T-helper 1 cell (primary cell): ENCODE measurements at regions not wholly inside any gene's neighbourhood (a gene's known extent, or its start where the extent isn't known, plus 50 kb on each side); places are given as distances from the start of the nearest gene placed in this dataset.

Experiments
- DNase-seq, 5 donors: peaks; one replicate each; pipeline ENCODE4 v3.0.0-alpha.2; 2012 to 2020

GRCh38 chr9:109953300-109953699, 173.3 kb downstream of the PALM2AKAP2 start:
- DNase-seq = no peak

GRCh38 chr9:109953813-109954497, 174.0 kb downstream of the PALM2AKAP2 start:
- DNase-seq = no peak

- DNase-seq = no peak
Observed at GRCh38 chr9:109956717-109957440, 176.9 kb downstream of the PALM2AKAP2 start.

DNA sequence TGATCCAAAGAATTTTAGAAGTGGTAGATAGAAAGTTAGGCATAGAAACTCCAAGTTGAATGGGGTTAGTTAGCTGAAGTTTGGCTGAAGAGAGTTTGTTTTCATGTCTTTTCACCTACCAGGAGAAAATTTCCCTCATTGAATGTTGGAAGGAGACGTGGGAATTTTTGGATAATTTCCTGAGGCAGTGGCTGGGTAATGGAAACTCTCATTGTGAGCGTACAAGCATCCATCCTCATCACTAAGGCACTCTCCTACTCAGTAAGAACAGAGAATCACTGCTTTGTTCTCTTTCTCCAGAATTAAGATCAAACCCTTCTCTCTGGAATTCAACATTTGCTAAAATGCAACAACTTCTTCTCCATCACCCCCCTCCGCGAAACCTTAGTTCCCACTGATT, 179.7 kb downstream of the PALM2AKAP2 start:
- DNase-seq = no peak

- DNase-seq = no peak
Observed at GRCh38 chr9:109961626-109962025, 181.6 kb downstream of the PALM2AKAP2 start.

DNA sequence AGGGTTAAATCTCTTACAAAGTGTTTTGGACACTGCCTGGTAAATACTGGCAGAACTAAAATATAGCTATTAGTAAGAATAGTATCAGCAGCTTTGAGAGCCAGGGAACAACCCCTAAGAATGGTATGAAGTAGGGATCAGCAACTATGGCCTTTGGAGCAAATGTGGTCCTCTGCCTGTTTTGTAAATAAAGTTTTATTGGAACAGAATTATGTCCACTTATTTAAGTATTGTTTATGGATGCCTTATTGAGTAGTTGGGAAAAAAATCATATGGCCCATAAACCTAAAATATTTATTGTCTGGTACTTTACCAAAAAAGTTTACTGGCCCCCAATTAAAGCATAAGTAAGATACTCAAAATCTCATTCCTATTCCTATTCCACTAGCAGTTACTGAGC, 182.2 kb downstream of the PALM2AKAP2 start:
- no peak for DNase-seq

DNA sequence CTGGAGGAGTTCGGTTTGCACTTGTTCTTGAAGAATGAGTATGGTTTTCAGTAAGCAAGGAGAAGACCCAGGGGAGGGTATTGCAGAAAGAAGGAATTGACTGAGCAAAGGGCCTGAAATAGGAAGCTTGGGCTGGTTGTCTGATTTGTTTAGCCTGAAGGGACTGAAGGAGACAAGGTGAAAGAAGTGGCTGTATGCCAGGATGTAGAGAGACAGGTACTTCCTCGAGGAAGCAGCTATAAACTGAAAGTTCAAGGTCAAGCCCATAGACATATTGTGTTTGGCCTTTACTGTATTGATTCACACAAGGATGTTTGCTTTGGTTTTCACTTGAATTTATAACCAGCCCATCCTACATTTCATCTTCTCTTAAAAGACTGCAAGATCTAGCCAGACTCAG, 183.1 kb downstream of the PALM2AKAP2 start:
- DNase-seq = no peak

- no peak for DNase-seq
Observed at GRCh38 chr9:109966643-109967368, 186.8 kb downstream of the PALM2AKAP2 start.

- DNase-seq = peak in 1 of 5 donors; percentile 78
Observed at GRCh38 chr9:109967651-109968642, 187.9 kb downstream of the PALM2AKAP2 start.

- DNase-seq = no peak
Observed at GRCh38 chr9:109969011-109969410, 189.0 kb downstream of the PALM2AKAP2 start.

DNA sequence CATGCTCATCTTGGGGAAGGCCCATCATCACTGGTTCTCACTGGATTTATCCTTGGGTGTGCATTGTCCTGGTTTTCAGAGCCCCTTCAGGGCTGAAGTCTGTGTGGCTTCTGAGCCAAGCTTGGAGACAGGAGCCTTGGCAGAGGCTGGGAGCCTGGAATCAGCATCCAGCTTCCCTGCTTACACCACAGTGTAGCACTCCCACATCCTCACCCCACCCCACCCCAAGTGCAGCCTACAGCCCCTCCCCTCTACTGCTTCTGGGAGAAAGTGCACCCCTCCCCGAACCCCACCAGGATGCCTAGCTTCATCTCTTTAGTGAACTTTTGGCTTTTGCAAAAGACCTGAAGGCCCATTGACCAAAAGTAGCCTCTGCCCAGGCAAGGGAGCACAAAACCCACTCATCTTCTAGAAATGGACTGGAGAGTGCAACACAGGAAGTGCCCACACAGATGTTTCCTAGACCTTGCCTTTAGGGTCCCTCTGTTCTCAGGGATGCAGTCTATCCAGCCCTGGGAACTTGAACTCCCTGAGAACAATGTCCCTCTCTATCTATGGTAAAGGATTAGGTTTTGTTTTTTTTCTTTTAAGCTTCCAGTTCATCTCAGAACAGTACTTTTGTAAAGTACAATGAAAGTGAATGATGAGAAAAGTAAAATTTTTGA, 189.7 kb downstream of the PALM2AKAP2 start:
- DNase-seq = no peak

GRCh38 chr9:109971226-109971625, 191.2 kb downstream of the PALM2AKAP2 start:
- DNase-seq = no peak

DNA sequence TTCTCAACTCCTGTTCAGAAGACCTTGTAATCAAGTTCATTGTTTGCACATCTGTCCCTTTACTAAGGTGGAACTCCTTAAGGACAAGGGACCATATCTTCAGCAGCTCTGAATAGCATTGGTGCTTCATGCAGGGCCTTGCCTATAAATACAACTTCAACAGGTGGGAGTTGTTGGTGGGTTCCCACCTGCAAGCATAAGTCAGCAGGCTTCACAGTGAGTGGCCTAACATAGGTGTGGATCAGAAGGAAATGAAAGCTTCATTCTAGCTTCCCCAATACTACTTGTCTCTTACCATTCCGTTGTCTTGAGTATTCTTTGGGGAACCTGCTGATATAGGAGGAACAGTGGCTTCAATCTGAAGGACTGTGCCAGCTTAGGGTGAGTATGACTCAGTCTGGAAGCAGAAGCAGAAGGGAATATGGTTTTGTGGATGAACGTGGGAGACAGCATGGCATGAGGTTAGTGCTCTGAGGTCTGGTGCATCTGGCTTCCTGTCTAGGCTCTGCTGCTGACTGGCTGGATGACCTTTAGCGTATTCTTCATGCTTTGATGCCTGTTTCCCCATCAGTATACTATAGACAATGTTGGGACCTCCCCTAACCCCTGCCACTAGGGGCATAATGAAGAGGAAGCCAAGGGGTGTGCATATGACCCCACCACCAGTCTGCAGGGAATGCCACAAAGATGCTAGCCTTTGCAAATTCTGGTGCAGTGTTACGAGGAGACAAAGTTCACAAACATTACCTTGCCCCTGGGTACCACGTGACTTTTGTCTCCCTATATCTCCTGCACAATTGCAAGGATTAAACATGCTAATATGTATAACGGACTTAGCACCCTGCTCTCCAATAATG, 192.3 kb downstream of the PALM2AKAP2 start:
- peak in 1 of 5 donors; percentile 36 for DNase-seq

DNA sequence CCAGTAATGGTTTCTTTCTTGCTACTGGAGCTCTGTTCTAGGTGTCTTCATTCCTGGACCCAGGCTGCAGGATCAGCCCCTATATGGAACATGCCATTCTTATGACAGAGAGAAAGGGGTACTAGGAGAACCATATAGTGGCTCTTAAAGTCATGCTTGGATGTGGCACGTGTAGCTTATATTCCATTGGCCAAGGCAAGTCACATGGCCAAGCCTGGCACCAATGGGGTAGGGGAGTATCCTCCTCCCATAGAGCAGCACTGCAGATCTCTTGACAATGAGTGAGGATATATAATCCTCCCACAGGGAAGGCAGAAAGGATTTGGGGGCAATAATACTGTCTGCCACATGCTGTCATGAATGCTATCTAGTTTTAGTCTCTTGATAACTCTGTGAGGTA, 193.3 kb downstream of the PALM2AKAP2 start:
- no peak for DNase-seq

DNA sequence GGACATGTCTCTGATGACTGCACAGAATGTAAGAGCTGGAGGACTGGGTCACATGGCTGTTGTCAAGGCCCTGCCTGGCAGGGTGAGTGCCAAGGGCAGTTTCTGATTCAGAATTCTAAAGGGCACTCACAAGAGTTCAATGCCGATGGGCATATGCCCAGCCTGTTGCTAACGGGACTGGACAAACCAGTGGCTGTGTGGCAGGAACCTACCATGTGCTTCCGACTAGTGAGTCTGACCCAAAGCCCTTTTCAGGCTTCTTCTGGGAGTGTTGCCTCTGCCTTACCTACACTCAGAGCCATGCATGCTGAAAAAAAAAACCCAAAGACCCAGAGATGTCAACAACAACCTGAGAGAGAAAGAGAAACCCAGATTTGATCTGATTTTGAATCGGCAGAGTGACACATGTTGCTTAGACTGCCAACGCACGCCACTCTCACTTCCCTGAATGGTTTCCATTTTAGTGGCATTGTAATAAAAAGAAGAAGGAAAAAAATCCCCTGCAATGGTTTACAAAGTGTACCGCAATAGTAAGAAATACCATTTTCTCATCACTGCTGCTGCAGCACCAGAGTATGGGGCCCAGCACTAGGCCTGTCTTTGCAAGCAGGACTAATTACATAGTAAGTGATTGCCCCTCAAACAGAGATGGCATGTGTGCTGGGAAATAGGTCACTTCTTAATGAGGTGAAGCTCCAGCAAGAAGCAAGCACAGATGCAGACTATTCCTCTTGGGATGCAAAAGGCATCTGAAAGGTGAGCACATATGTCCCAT, 194.3 kb downstream of the PALM2AKAP2 start:
- DNase-seq = peak in 1 of 5 donors; percentile 92

GRCh38 chr9:109974918-109975276, 194.9 kb downstream of the PALM2AKAP2 start:
- DNase-seq = no peak

GRCh38 chr9:109975574-109976295, 195.7 kb downstream of the PALM2AKAP2 start:
- no peak for DNase-seq

- no peak for DNase-seq
Observed at GRCh38 chr9:109976303-109976702, 196.3 kb downstream of the PALM2AKAP2 start.

GRCh38 chr9:109977521-109977920, 197.5 kb downstream of the PALM2AKAP2 start:
- no peak for DNase-seq
